Cardiac muscle cell (in vitro differentiated cells and primary cell): ENCODE measurements at regions not wholly inside any gene's neighbourhood (a gene's known extent, or its start where the extent isn't known, plus 50 kb on each side); places are given as distances from the start of the nearest gene placed in this dataset.
A peak's percentile ranks its signal among the peaks of the same experiment; 100 is the strongest.

ENCODE experiments used
- DNase-seq, 2 donors: peaks; one replicate each; pipeline versions ENCODE4 v3.0.0 to v3.0.0-alpha.2; 2010 to 2017; ENCODE audit warnings: low read depth in 1 of 2, low spot score in 1 of 2
- H3K27ac ChIP-seq: fragments of 200-600 bp; sonication (generic); 2 replicates; pipeline ENCODE4 v1.5.1; 2016
- H3K27me3 ChIP-seq: fragments of 200-600 bp; sonication (generic); 2 replicates; pipeline ENCODE4 v1.6.0; 2016; ENCODE audit warnings: control low read depth
- H3K36me3 ChIP-seq: fragments of 200-600 bp; sonication (generic); 2 replicates; pipeline ENCODE4 v1.5.1; 2016; ENCODE audit warnings: control low read depth
- H3K4me1 ChIP-seq: fragments of 200-600 bp; sonication (generic); 2 replicates; pipeline ENCODE4 v1.8.1; 2017; ENCODE audit warnings: low read depth, mild to moderate bottlenecking, mixed run types
- H3K4me3 ChIP-seq: fragments of 200-600 bp; sonication (generic); 2 replicates; pipeline ENCODE4 v1.5.1; 2016; ENCODE audit warnings: mild to moderate bottlenecking
- H3K9me3 ChIP-seq: fragments of 200-600 bp; sonication (generic); 2 replicates; pipeline ENCODE4 v1.5.1; 2017; ENCODE audit warnings: low read depth, mild to moderate bottlenecking, control low read depth
- CTCF ChIP-seq: IDR thresholded peaks from 2 replicates; pipeline ENCODE4 v1.5.1; 2012; ENCODE audit warnings: low read depth, mild to moderate bottlenecking, low read length

DNA sequence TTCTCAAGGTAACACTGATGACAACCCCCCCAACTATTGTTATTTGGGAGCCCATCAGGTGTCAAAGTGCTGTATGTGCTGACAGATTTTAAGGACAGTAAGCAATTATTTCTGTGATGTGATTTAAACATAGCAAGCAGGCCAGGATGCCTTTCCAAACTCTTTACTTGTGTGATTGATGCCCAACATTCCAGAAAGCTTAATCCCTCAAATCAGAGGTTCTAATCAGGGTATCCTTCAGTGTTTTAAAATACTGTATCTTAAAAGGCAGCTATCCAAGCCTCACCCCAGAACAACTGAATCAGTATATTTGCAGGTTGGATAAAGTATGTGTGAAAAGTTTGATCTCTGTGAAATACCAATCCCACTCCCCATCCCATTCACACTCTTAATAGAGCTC, 119.7 kb downstream of the GASK1B start:
- TF ChIP-seq CTCF, result no peak
- no peak for DNase-seq
- H3K4me3 ChIP-seq, result no peak overlapping the region
- H3K9me3 ChIP-seq, result no peaks in the 10 kb centered on the region
- H3K36me3 ChIP-seq, result no peaks in the 10 kb centered on the region
- peaks cover 10% of the 10 kb centered on the region for H3K4me1 ChIP-seq
- H3K27ac ChIP-seq, result no peak overlapping the region
- no peaks in the 10 kb centered on the region for H3K27me3 ChIP-seq

DNA sequence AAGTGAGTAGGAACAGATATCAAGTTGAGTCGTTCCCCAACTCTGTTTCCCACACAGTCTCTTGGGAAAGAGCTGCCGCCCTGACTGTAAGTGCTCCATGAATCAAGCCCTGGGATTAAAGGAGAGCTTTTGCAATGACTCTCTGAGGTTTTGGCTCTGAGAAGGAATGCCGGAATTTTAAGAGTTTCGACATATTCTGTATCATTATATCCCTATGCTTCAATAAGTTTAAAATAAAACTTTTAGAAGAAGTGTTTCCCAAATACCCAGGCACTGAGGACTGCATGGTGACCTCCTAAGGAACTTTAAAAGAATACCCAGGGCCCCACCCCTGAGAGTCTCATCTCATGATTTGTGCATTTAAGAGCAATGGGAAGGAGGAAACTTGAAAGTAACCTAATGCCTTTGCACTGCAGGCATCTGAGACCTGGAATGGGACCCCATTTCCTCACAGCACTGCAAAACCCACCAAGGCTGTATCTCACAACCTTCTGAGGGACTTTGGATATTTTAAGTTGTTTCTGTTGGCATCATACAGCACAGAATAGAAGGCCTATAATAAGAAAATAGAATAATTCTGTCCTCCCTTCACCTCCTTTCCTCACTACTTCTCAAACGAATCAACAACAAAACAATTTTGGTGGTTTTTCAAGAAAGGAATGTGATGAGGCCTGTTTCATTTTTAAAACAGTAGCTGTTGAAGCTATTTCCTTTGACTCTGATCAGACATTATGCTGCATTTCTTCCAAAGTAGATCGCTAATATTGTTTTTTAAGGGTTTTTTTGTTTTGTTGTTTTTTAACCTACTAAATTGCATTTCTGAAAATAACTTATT, 121.2 kb downstream of the GASK1B start:
- Histone ChIP-seq H3K36me3 (no peaks in the 10 kb centered on the region), H3K9me3 (no peaks in the 10 kb centered on the region), H3K4me3 (no peak overlapping the region), H3K27me3 (no peaks in the 10 kb centered on the region), H3K4me1 (peaks cover 5% of the 10 kb centered on the region), H3K27ac (no peak overlapping the region)
- no peak for TF ChIP-seq CTCF
- DNase-seq, result peak in 1 of 2 donors; percentile 98

GRCh38 chr4:158050942-158051341, 121.9 kb downstream of the GASK1B start:
- H3K27me3 ChIP-seq, result no peaks in the 10 kb centered on the region
- DNase-seq, result peak in 1 of 2 donors; percentile 55
- TF ChIP-seq CTCF, result no peak
- H3K9me3 ChIP-seq, result no peaks in the 10 kb centered on the region
- no peaks in the 10 kb centered on the region for H3K36me3 ChIP-seq
- H3K4me3 ChIP-seq, result no peak overlapping the region
- H3K4me1 ChIP-seq, result no peaks in the 10 kb centered on the region
- no peak overlapping the region for H3K27ac ChIP-seq

- Histone ChIP-seq H3K9me3 (no peaks in the 10 kb centered on the region), H3K4me1 (no peaks in the 10 kb centered on the region)
These were observed 126.5 kb downstream of the GASK1B start for GRCh38 chr4:158046345-158046744.

DNA sequence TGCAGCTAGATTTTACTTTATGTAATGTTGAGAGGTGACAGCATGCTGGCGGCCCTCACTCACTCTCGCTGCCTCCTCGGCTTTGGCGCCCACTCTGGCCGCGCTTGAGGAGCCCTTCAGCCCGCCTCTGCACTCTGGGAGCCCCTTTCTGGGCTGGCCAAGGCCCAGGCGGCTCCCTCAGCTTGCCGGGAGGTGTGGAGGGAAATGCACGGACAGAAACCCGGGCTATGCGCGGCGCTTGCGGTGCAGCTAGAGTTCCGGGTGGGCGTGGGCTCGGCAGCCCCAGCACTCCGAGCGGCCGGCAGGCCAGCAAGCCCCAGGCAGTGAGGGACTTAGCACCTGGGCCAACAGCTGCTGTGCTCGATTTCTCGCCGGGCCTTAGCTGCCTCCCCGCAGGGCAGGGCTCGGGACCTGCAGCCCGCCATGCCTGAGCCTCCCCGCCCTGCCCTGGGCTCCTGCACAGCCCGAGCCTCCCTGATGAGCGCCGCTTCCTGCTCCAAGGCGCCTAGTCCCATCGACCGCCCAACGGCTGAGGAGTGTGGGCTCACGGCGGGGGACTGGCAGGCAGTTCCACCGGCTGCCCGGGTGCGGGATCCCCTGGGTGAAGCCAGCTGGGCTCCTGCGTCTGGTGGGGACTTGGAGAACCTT, 128.7 kb downstream of the GASK1B start:
- no peaks in the 10 kb centered on the region for H3K36me3 ChIP-seq
- no peak overlapping the region for H3K27ac ChIP-seq
- TF ChIP-seq CTCF, result no peak

More at GRCh38 chr4:158046345-158046744, 126.5 kb downstream of the GASK1B start:
- DNase-seq, result peak in 1 of 2 donors; percentile 21
- TF ChIP-seq CTCF, result no peak
- no peak overlapping the region for H3K4me3 ChIP-seq
- no peaks in the 10 kb centered on the region for H3K27me3 ChIP-seq
- H3K36me3 ChIP-seq, result no peaks in the 10 kb centered on the region
- no peak overlapping the region for H3K27ac ChIP-seq

More for the DNA sequence above, 128.7 kb downstream of the GASK1B start:
- Histone ChIP-seq H3K9me3 (no peaks in the 10 kb centered on the region), H3K4me3 (no peak overlapping the region), H3K4me1 (no peaks in the 10 kb centered on the region), H3K27me3 (no peaks in the 10 kb centered on the region)
- DNase-seq, result no peak
